NCI-H2196 (cell line): ENCODE measurements at regions not wholly inside any gene's neighbourhood (a gene's known extent, or its start where the extent isn't known, plus 50 kb on each side); places are given as distances from the start of the nearest gene placed in this dataset.
"Not testable (repeated sequence)": the region's sequence is repeated elsewhere in the genome, so short reads cannot be mapped to it uniquely, and the experiment has no call there.

Experiments
- DNase-seq: peaks from one replicate; lab custom pipeline; 2025; ENCODE audit not compliant: unreplicated experiment; lab: John Stamatoyannopoulos, UW

DNA sequence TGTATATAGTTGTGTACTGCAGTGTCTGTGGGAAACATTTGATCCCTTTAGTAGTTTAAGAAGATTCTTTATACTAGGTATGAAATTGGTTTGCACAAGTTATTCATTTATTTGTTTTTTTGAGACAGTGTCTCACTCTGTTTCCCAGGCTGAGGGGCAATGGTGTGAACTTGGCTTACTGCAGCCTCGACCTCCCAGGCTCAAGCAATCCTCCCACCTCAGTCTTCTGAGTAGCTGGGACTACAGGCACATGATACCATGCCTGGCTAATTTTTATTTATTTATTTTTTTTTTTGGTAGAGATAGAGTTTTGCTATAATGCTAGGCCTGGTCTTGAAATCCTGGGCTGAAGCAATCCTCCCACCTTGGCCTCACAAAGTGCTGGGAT is 209.4 kb downstream of the RASSF9 start:
- DNase-seq = no peak

DNA sequence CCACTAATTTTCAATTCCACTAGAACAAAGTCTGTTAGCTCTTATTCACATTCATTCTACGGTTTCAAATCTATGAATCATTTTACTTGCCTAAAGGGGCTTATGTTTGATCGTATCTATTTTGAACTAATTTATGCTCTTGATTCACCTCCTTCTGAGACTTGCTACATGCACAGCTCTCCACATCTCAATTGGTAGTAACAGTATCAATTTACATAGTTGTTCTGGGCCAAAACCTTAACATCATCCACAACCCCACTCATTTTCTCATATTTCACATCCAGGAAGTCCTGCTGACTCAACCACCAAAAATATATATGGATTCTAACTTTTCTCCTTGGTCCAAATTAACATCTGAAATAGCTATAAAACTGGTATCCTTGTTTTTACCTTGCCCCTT is 208.6 kb downstream of the RASSF9 start:
- DNase-seq = no peak

GRCh38 chr12:85628562-85628961 is 207.6 kb downstream of the RASSF9 start:
- DNase-seq = not testable (repeated sequence)

DNA sequence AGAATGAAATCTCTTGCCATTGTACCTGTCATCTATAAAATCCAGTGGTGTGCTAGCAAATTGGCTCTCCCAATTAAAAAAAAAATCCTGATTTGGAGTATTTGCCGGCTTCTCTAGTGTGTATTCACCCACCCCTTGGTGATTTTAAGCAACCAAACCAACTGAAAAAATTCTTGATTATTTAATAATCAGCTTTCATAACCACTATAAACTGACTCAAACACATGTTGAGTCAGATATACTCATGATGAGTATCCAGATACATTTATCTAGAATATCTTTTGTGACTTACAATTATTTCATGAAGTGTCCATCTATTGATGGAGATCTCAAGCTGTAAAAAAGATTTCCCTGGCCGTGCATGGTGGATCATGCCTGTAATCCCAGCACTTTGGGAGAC is 205.4 kb downstream of the RASSF9 start:
- no peak for DNase-seq

GRCh38 chr12:85632390-85632789 is 203.8 kb downstream of the RASSF9 start:
- no peak for DNase-seq

DNA sequence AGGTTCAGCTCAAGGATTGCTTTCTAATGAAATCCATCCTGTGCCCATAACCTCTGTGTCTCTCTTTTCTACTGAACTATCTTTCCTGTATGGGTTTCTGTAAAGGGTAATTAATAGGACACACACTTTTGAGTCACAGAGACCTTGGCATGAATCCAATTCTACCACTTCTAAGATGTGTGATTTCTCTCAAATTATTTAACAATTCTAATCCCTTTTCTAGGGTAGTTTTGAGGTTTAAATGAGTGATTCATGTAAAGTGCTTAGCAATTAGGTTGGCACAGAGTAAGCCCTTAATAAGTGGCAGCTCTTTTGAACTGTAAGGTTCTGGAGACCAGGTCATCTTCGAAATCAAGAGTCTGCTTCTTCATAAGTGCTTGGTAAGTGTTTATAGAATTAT is 202.7 kb downstream of the RASSF9 start:
- DNase-seq = no peak

DNA sequence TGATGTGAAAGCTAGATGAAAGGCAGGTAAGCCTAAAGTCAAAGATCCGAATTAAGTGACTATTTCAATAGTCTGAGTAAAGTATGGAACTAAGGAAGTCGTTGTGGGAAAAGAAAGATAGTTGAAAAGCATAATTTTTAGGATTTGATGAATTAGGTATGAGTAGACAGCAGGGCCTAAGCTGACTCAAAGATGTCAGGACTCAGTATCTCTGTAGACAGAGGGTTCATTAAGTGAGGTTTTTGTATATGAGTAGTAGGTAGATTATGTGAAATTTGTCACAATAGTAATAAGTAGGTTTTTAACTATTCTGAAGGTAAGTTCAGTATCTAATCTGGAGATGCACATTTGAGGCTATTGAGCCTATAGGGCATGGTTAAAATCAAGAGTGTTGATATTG is 196.4 kb downstream of the RASSF9 start:
- no peak for DNase-seq

DNA sequence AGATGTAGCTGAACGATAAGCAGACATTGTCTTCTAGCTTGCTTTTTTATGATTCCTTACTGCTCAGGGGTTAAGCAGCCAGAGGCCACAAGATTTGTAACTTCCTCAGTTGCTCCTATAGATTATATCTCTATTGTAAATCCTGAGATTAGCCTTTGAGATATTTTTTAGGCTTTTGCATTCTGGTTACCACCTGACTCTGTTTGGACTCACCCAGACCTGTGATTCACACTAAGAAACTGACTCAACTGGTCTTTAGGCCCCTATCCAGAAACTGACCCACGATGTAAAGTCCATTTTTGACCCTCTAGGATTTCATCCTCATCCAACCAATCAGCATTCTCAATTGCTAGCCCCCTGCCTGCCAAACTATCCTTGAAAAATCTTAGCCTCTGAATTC is 194.4 kb downstream of the RASSF9 start:
- no peak for DNase-seq

- DNase-seq = no peak
Measured at GRCh38 chr12:85642288-85642687, 193.9 kb downstream of the RASSF9 start.

DNA sequence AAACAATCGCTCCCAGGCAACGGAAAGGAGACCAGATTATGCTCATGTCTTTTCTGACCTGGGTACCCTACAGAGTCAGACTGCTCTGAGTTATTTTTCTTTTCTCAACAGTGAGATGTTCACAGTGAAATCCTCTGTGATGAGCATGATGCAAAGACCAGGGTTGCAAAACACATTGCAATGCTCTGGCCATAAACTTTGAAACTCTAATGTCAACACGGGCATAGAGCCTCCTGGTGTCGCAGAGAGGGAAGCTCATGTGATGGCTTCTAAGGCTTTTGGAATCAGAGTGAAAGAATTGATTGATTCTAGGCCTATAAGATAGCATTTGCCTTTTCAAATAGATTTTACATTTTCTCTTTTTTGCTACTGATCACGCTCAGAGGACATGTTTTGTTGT is 193.4 kb downstream of the RASSF9 start:
- DNase-seq = no peak

- DNase-seq = no peak
Measured at GRCh38 chr12:85644508-85644907, 191.7 kb downstream of the RASSF9 start.

DNA sequence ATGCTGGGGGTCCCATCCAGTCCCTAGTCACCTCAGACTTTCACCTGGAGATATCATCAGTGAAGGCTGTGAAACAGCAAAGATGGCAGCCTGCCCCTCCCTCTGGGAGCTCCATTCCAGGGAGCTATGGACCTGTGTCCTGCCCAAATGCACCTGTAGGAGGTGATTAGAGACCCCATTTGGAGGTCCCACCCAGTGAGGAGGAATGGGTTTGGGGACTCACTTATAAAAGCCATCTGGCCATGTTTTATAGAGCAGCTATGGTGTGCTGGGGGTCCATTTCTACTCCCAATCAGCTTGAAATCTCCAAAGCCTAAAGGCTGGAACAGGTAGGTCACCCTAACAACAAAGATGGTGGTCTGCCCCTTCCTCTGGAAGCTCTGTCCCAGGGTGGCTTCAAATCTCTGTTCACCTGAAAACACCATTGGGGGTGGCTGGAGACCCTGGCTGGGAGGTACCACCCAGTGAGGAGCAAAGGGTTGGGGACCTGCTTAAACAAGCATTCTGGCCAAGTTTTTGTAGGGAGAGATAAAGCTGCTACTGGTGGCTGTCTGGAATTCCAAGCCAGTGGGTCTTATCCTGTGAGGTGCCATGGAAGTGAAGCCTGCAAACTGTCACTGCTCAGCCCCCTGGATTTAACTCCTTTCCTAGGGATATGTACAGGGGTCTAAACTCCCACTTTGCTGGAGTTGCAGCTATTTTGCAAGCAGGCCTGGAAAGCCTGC is 182.3 kb downstream of the RASSF9 start:
- DNase-seq = no peak

GRCh38 chr12:85654456-85654840 is 181.8 kb downstream of the RASSF9 start:
- no peak for DNase-seq

DNA sequence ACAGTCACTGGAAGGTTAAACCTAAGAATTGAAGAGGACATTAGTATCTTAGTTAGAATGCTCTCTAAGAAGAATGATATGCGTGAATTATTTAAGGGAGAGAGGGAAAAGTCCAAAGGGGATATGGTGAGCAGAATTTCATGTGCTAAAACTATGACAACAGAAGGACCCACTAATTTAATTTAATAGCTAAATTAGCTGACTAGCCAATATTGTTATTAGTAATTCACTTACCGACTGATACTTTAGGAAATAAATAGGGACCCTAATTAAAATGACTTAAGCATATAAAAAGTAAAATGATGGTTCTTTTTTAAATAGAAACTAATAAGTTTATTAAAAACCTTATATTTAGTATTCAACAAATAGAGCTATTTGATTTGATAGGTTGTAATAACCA is 179.6 kb downstream of the RASSF9 start:
- no peak for DNase-seq

DNA sequence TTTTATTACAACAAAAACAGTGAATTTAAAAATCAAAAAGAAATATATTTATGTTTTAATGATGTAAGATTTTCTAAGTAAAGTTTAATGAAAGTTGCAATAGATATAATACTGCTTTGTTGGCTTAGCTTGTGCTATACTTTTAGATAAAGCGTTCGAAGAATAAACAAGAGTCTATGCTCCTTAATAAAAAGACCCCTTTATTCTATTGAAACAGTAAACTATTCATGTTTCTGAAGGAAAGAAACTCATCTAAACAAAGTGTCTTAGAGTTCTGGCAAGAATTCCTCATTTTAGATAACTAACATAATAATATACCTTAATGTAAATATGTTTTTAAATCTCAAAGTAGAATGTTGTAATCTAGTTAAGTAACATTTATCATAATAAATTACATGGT is 179.0 kb downstream of the RASSF9 start:
- DNase-seq = no peak

DNA sequence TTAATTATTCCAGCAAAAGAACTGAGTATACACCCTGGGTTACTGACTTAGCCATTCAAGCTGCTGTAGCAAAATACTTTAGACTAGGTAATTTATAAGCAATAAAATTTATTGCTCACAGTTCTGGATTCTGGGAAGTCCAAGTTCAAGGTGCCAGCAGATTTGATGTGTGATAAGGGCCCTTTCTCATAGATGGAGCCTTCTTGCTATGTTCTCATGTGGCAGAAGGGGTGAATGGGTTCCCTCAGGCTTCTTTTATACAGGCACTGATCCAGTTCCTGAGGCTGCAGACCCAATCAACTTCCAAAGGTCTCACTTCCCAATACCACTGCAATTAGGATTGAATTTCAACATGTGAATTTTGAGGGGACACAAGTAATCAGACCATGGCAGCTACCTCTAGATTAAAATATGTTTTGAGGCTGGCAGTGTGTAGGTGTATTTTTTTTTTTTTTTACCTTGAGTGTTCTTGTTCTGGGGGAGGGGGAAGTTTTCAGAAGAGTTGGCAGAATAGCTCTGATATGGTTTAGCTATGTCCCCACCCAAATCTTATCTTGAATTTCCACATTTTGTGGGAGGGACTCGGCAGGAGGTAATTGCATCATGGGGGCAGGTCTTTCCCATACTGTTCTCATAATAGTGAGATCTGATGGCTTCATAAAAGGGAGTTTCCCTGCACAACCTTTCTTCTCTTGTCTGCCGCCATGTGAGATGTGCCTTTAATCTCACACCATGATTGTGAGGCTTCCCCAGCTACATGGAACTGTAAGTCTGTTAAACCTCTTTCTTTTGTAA is 178.2 kb downstream of the RASSF9 start:
- no peak for DNase-seq

DNA sequence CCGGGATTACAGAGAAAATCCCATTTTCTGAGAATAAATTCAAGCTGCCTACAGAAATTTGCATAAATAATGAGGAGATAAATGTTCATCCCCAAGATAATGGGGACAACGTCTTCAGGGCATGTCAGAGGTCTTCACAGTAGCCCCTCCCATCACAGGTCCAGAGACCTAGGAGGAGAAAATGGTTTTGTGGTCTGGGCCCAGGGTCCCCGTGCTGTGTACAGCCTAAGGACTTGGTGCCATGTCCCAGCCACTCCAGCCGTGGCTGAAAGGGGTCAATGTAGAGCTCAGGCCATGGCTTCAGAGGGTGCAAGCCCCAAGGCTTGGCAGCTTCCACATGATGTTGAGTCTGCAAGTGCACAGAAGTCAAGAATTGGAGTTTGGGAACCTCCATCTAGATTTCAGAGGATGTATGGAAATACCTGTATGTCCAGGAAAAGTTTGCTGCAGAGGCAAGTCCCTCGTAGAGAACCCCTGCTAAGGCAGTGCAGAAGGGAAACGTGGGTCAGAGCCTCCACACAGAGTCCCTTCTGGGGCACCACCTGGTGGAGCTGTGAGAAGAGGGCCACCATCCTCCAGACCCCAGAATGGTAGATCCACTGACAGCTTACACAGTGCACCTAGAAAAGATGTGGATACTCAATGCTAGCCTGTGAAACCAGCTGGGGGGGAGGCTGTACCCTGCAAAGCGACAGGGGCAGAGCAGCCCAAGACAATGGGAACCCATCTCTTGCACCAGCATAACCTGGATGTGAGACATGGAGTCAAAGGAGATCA is 176.3 kb downstream of the RASSF9 start:
- no peak for DNase-seq

- DNase-seq = no peak
Measured at GRCh38 chr12:85661461-85662206, 174.6 kb downstream of the RASSF9 start.

- no peak for DNase-seq
Measured at GRCh38 chr12:85662207-85662602, 174.0 kb downstream of the RASSF9 start.

DNA sequence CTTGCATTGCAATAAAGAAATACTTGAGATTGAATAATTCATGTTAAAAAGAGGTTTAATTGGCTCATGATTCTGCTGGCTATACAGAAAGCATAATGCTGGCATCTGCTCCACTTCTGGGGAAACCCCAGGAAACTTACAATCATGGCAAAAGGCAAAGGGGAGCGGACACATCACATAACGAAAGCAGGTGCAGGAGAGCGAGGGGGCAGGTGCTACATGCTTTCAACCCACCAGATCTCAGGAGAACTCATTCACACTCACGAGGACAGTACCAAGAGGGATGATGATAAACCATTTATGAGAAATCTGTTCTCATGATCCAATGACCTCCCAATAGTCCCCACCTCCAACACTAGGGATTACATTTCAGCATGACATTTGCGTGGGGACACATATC is 172.6 kb downstream of the RASSF9 start:
- no peak for DNase-seq

DNA sequence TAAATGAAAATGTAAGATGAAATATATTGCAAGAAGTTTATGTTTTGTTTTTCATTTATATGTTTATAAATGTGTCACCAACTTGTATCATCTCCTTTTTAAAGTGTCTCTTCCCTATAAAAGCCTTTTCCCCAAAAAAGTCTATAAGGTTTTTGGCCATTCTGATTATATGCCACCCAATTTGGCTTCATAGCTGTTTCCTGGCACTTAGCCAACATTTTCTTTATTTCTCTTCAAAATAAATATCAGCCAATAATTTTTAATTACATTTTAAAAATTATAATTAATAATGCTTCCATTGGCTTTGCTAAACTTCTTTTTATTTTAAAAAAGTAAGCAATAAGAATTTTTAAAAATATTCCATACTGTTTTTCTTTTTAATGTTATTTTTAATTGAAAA is 171.8 kb downstream of the RASSF9 start:
- DNase-seq = no peak
